Anterior cingulate cortex (tissue), 58 donors: ENCODE measurements at regions not wholly inside any gene's neighbourhood (a gene's known extent, or its start where the extent isn't known, plus 50 kb on each side); places are given as distances from the start of the nearest gene placed in this dataset.

Experiments used
- DNase-seq, 58 donors: peaks; one replicate each; lab custom pipeline; 2025; lab: John Stamatoyannopoulos, UW

- DNase-seq = no peak
These were observed 84.5 kb upstream of the FYN start for GRCh38 chr6:111957623-111958315.

GRCh38 chr6:111958534-111958933 lies 85.3 kb upstream of the FYN start:
- no peak for DNase-seq

GRCh38 chr6:111959766-111960165 lies 86.5 kb upstream of the FYN start:
- DNase-seq = no peak

- DNase-seq = no peak
These were observed 86.8 kb upstream of the CCN6 start for GRCh38 chr6:111967131-111967530.

- no peak for DNase-seq
These were observed 83.5 kb upstream of the CCN6 start for GRCh38 chr6:111970426-111970825.

GRCh38 chr6:111971181-111971841 lies 82.6 kb upstream of the CCN6 start:
- no peak for DNase-seq

- no peak for DNase-seq
These were observed 81.9 kb upstream of the CCN6 start for GRCh38 chr6:111971866-111972532.

GRCh38 chr6:111972745-111973117 lies 81.2 kb upstream of the CCN6 start:
- no peak for DNase-seq

- DNase-seq = no peak
These were observed 80.7 kb upstream of the CCN6 start for GRCh38 chr6:111973118-111973761.

GRCh38 chr6:111973927-111974639 lies 79.8 kb upstream of the CCN6 start:
- no peak for DNase-seq

GRCh38 chr6:111975466-111975865 lies 78.4 kb upstream of the CCN6 start:
- no peak for DNase-seq

GRCh38 chr6:111976139-111976538 lies 77.8 kb upstream of the CCN6 start:
- no peak for DNase-seq

GRCh38 chr6:111978532-111979149 lies 75.3 kb upstream of the CCN6 start:
- DNase-seq = no peak

- no peak for DNase-seq
These were observed 74.3 kb upstream of the CCN6 start for GRCh38 chr6:111979633-111980032.

GRCh38 chr6:111980143-111980542 lies 73.8 kb upstream of the CCN6 start:
- DNase-seq = no peak

- no peak for DNase-seq
These were observed 72.7 kb upstream of the CCN6 start for GRCh38 chr6:111980971-111981840.

GRCh38 chr6:111982681-111983080 lies 71.2 kb upstream of the CCN6 start:
- DNase-seq = no peak

- no peak for DNase-seq
These were observed 70.7 kb upstream of the CCN6 start for GRCh38 chr6:111983193-111983592.

GRCh38 chr6:111984081-111984480 lies 69.8 kb upstream of the CCN6 start:
- DNase-seq = no peak
